Neural cell (in vitro differentiated cells): ENCODE measurements at regions not wholly inside any gene's neighbourhood (a gene's known extent, or its start where the extent isn't known, plus 50 kb on each side); places are given as distances from the start of the nearest gene placed in this dataset.

Experiments used
- H2AFZ ChIP-seq: fragments of 200-600, 300-800 bp; sonication (generic), shearing (Covaris generic); 2 replicates; pipeline ENCODE4 v1.6.0; 2014; ENCODE audit warnings: low read depth, mild to moderate bottlenecking, antibody characterized with exemption, low read length, moderate library complexity
- H3F3A ChIP-seq: fragments of 200-600 bp; shearing (Covaris generic); 2 replicates; pipeline ENCODE4 v1.6.1; 2016; ENCODE audit warnings: mild to moderate bottlenecking, moderate library complexity, mixed read lengths, antibody characterized with exemption, low read length; ENCODE audit not compliant: insufficient read depth, poor library complexity, severe bottlenecking
- H3K27ac ChIP-seq: fragments of 200-600, 300-800 bp; sonication (generic), shearing (Covaris generic); 2 replicates; pipeline ENCODE4 v1.5.1; 2014; ENCODE audit warnings: mild to moderate bottlenecking, low read length, moderate library complexity
- H3K27me3 ChIP-seq: fragments of 300-800, 200-600 bp; sonication (generic), shearing (Covaris generic); 2 replicates; pipeline ENCODE4 v1.6.0; 2014; ENCODE audit warnings: mild to moderate bottlenecking, low read depth, low read length, moderate library complexity; ENCODE audit not compliant: insufficient read depth
- H3K36me3 ChIP-seq: fragments of 300-800, 200-600 bp; sonication (generic), shearing (Covaris generic); 2 replicates; pipeline ENCODE4 v1.5.1; 2014; ENCODE audit warnings: mild to moderate bottlenecking, antibody characterized with exemption, low read length, moderate library complexity; ENCODE audit not compliant: insufficient read depth
- H3K4me2 ChIP-seq: fragments of 300-800, 200-600 bp; sonication (generic), shearing (Covaris generic); 2 replicates; pipeline ENCODE4 v1.6.0; 2014; ENCODE audit warnings: mild to moderate bottlenecking, low read length
- H3K4me3 ChIP-seq: fragments of 300-800, 200-600 bp; sonication (generic), shearing (Covaris generic); 2 replicates; pipeline ENCODE4 v1.5.1; 2014; ENCODE audit warnings: mild to moderate bottlenecking, low read length, moderate library complexity
- H3K79me2 ChIP-seq: fragments of 200-600 bp; shearing (Covaris generic); replicated peaks from 2 replicates; pipeline ENCODE4 v1.6.0; 2014; ENCODE audit warnings: mild to moderate bottlenecking, low read length, moderate library complexity; ENCODE audit not compliant: insufficient read depth
- H3K9ac ChIP-seq: fragments of 300-800, 200-600 bp; sonication (generic), shearing (Covaris generic); 2 replicates; pipeline ENCODE4 v1.6.1; 2016; ENCODE audit warnings: mild to moderate bottlenecking, low read length, mixed read lengths
- H3K9me2 ChIP-seq: fragments of 200-600 bp; shearing (Covaris generic); 2 replicates; pipeline ENCODE4 v1.6.1; 2016; ENCODE audit warnings: mild to moderate bottlenecking, low read length, mixed read lengths; ENCODE audit not compliant: insufficient read depth
- H3K9me3 ChIP-seq: fragments of 200-600, 300-800 bp; sonication (generic), shearing (Covaris generic); 2 replicates; pipeline ENCODE4 v1.6.1; 2016; ENCODE audit warnings: mild to moderate bottlenecking, mixed run types, low read length, moderate library complexity, mixed read lengths
- H4K20me1 ChIP-seq: fragments of 200-600 bp; shearing (Covaris generic); 2 replicates; pipeline ENCODE4 v1.6.1; 2016; ENCODE audit warnings: mild to moderate bottlenecking, mixed run types; ENCODE audit not compliant: insufficient read depth
- EP300 ChIP-seq: fragments of 450-650 bp; conservative IDR thresholded peaks from 2 replicates; pipeline ENCODE4 v1.6.1; 2014; ENCODE audit warnings: antibody characterized with exemption, mild to moderate bottlenecking, moderate library complexity; ENCODE audit not compliant: poor library complexity, severe bottlenecking
- EZH2 ChIP-seq: fragments of 200-600, 300-800 bp; shearing (Covaris generic), sonication (generic); IDR thresholded peaks from 2 replicates; pipeline ENCODE4 v1.6.1; 2014; ENCODE audit warnings: antibody characterized with exemption, low read length, borderline replicate concordance, mild to moderate bottlenecking; ENCODE audit not compliant: insufficient read depth, poor library complexity, severe bottlenecking
- MXI1 ChIP-seq: fragments of 450-650 bp; conservative IDR thresholded peaks from 2 replicates; pipeline ENCODE4 v1.6.1; 2014; ENCODE audit warnings: antibody characterized with exemption, mild to moderate bottlenecking; ENCODE audit not compliant: poor library complexity, severe bottlenecking
- POLR2AphosphoS5 ChIP-seq: IDR thresholded peaks from 2 replicates; pipeline ENCODE4 v1.6.1; 2012
- RAD21 ChIP-seq: fragments of 450-650 bp; conservative IDR thresholded peaks from 2 replicates; pipeline ENCODE4 v1.6.1; 2014; ENCODE audit warnings: antibody characterized with exemption, mild to moderate bottlenecking, moderate library complexity
- SMC3 ChIP-seq: fragments of 450-650 bp; conservative IDR thresholded peaks from 2 replicates; pipeline ENCODE4 v1.6.1; 2014; ENCODE audit warnings: antibody characterized with exemption, mild to moderate bottlenecking, moderate library complexity; ENCODE audit not compliant: poor library complexity
- TAF1 ChIP-seq: IDR thresholded peaks from 2 replicates; pipeline ENCODE4 v1.6.1; 2012; ENCODE audit warnings: low read depth
- TF ChIP-seq, protein P1 (sequence below): fragments of 450-650 bp; IDR thresholded peaks from 2 replicates; pipeline ENCODE4 v1.5.1; 2014; ENCODE audit warnings: antibody characterized with exemption, mild to moderate bottlenecking, moderate library complexity; ENCODE audit not compliant: poor library complexity, severe bottlenecking

GRCh38 chr16:86747761-86748160, 169.4 kb downstream of the FOXL1 start:
- H2AFZ ChIP-seq = no peak overlapping the region
- H3K79me2 ChIP-seq = no peaks in the 10 kb centered on the region
- no peaks in the 10 kb centered on the region for H3K27me3 ChIP-seq
- no peak overlapping the region for H3K4me3 ChIP-seq
- H3K9me2 ChIP-seq = no peaks in the 10 kb centered on the region
- H3K36me3 ChIP-seq = no peaks in the 10 kb centered on the region
- H3F3A ChIP-seq = no peaks in the 10 kb centered on the region
- H3K27ac ChIP-seq = no peak overlapping the region
- no peaks in the 10 kb centered on the region for H4K20me1 ChIP-seq
- no peak overlapping the region for H3K4me2 ChIP-seq
- TF ChIP-seq POLR2AphosphoS5 (no peak), RAD21 (no peak)
- TF ChIP-seq, protein P1, sequence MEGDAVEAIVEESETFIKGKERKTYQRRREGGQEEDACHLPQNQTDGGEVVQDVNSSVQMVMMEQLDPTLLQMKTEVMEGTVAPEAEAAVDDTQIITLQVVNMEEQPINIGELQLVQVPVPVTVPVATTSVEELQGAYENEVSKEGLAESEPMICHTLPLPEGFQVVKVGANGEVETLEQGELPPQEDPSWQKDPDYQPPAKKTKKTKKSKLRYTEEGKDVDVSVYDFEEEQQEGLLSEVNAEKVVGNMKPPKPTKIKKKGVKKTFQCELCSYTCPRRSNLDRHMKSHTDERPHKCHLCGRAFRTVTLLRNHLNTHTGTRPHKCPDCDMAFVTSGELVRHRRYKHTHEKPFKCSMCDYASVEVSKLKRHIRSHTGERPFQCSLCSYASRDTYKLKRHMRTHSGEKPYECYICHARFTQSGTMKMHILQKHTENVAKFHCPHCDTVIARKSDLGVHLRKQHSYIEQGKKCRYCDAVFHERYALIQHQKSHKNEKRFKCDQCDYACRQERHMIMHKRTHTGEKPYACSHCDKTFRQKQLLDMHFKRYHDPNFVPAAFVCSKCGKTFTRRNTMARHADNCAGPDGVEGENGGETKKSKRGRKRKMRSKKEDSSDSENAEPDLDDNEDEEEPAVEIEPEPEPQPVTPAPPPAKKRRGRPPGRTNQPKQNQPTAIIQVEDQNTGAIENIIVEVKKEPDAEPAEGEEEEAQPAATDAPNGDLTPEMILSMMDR = no peak
- H3K9me3 ChIP-seq = no peaks in the 10 kb centered on the region
- H3K9ac ChIP-seq = no peak overlapping the region

- no peak overlapping the region for H3K27ac ChIP-seq
- H3K4me2 ChIP-seq = no peak overlapping the region
- H3K9ac ChIP-seq = no peak overlapping the region
- no peaks in the 10 kb centered on the region for H3K9me2 ChIP-seq
- H2AFZ ChIP-seq = no peak overlapping the region
- H4K20me1 ChIP-seq = no peaks in the 10 kb centered on the region
- no peaks in the 10 kb centered on the region for H3K36me3 ChIP-seq
- H3F3A ChIP-seq = no peaks in the 10 kb centered on the region
- H3K79me2 ChIP-seq = no peaks in the 10 kb centered on the region
- no peaks in the 10 kb centered on the region for H3K27me3 ChIP-seq
- no peak for TF ChIP-seq EP300
- no peak for TF ChIP-seq EZH2
- TF ChIP-seq SMC3 = no peak
- TF ChIP-seq TAF1 = no peak
- TF ChIP-seq POLR2AphosphoS5 = no peak
- H3K4me3 ChIP-seq = no peak overlapping the region
- no peaks in the 10 kb centered on the region for H3K9me3 ChIP-seq
Observed at GRCh38 chr16:86748652-86749051, 170.3 kb downstream of the FOXL1 start.

DNA sequence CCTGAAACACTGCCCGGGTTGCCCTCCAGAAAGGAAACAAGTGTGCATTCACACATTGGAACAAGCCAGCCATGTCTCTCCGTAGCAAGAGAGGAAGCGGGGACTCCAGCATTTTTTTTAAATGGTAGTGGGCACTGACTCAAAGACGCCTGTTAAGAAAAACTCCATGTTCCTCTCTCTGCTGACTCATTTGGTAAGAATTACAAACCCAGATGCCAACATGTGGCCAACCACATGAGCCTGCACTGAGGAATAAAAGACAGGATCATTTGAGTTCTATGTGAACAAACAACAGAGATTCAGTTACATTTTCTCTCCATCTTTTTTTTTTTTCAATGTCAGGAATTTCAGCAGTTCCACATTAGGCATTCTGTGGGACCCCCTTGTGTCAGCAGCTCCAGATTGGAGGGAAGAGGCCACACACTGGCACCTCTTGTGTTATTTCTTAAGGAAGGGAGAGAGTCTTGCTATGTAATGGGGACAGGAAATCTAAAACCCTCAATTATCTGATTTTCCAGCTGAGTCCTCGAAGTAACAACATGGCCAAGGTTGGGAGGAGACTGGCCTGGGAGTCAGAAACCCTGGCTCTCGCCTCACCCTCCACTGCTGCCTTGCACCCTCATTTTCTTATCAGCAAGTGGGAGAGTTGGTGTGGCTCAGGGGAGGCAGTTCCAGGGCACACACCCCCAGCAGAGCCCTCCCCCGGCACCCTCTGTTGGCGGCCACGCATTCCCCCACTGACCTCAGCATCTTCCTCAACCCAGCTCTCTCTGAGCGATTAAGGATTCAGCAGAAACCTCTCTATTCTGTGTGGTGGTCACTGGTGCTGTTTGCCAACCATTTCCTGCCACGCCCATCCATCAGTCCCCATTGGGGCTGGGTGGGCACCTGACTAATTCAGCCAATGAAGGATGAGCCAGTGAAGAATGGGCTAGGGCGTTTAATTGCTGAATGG, 173.0 kb downstream of the FOXL1 start:
- Histone ChIP-seq H3K4me2 (no peak overlapping the region), H3K9me2 (no peaks in the 10 kb centered on the region), H3K79me2 (no peaks in the 10 kb centered on the region), H4K20me1 (no peaks in the 10 kb centered on the region), H3K9ac (no peak overlapping the region), H3K27ac (no peak overlapping the region), H3K4me3 (no peak overlapping the region), H3K9me3 (no peaks in the 10 kb centered on the region), H3F3A (no peaks in the 10 kb centered on the region), H2AFZ (no peak overlapping the region), H3K36me3 (no peaks in the 10 kb centered on the region), H3K27me3 (no peaks in the 10 kb centered on the region)
- TF ChIP-seq TAF1 (no peak), EP300 (no peak), RAD21 (no peak), SMC3 (no peak), MXI1 (no peak), EZH2 (no peak)
- TF ChIP-seq, protein P1 = no peak
